PC-3 (cell line): ENCODE measurements at regions not wholly inside any gene's neighbourhood (a gene's known extent, or its start where the extent isn't known, plus 50 kb on each side); places are given as distances from the start of the nearest gene placed in this dataset.

ENCODE experiments used
- ATAC-seq: fragments of 200-7000 bp; cut with Tn5 transposase; 2 replicates; pipeline ENCODE4 v1.9.1; 2020; ENCODE audit warnings: mild to moderate bottlenecking, moderate library complexity
- BruUV-seq: library from RNA; stranded (reverse); fragments of 400-500 nt; replicated peaks from 2 replicates; lab custom pipeline; 2021; lab: Mats Ljungman, UMichigan
- CTCF ChIA-PET: fragments of 300-600 bp; sonication (Branson Sonifier 250); formaldehyde crosslinking; loops from one replicate; lab custom pipeline; 2022; ENCODE audit warnings: antibody characterized with exemption; lab: Charles Lee
- POLR2A ChIA-PET: fragments of 300-600 bp; sonication (Branson Sonifier 250); formaldehyde crosslinking; loops from one replicate; lab custom pipeline; 2022; ENCODE audit warnings: antibody characterized with exemption; ENCODE audit not compliant: unreplicated experiment; lab: Charles Lee
- DNase-seq: peaks from one replicate; pipeline ENCODE4 v3.0.0-alpha.2; 2015
- H2AFZ ChIP-seq: fragments of 300-600 bp; sonication (generic); 2 replicates; pipeline ENCODE4 v1.6.0; 2016; ENCODE audit warnings: antibody characterized with exemption, low read length
- H3F3A ChIP-seq: fragments of 300-600 bp; sonication (generic); one replicate; pipeline ENCODE4 v1.6.0; 2017; ENCODE audit warnings: antibody characterized with exemption, low read length, control low read depth, mild to moderate bottlenecking; ENCODE audit not compliant: unreplicated experiment
- H3K27ac ChIP-seq: fragments of 300-600 bp; sonication (generic); 2 replicates; pipeline ENCODE4 v1.5.1; 2016; ENCODE audit warnings: mild to moderate bottlenecking, low read length
- H3K27me3 ChIP-seq: fragments of 300-600 bp; sonication (generic); 2 replicates; pipeline ENCODE4 v1.6.1; 2016; ENCODE audit warnings: low read length, mixed read lengths
- H3K36me3 ChIP-seq: fragments of 300-600 bp; sonication (generic); 2 replicates; pipeline ENCODE4 v1.6.1; 2016; ENCODE audit warnings: low read depth, mixed run types, low read length, mixed read lengths
- H3K4me1 ChIP-seq: fragments of 300-600 bp; sonication (generic); 2 replicates; pipeline ENCODE4 v1.5.1; 2016; ENCODE audit warnings: low read length; ENCODE audit not compliant: insufficient read depth
- H3K4me2 ChIP-seq: fragments of 300-600 bp; sonication (generic); 2 replicates; pipeline ENCODE4 v1.6.0; 2016; ENCODE audit warnings: low read length
- H3K4me3 ChIP-seq: fragments of 300-600 bp; sonication (generic); 2 replicates; pipeline ENCODE4 v1.5.1; 2016; ENCODE audit warnings: mild to moderate bottlenecking, low read length, mixed read lengths
- H3K79me2 ChIP-seq: fragments of 300-600 bp; sonication (generic); 2 replicates; pipeline ENCODE4 v1.6.1; 2017; ENCODE audit warnings: low read length, mixed read lengths
- H3K9ac ChIP-seq: fragments of 300-600 bp; sonication (generic); 2 replicates; pipeline ENCODE4 v1.6.0; 2016; ENCODE audit warnings: mild to moderate bottlenecking, low read length
- H3K9me2 ChIP-seq: fragments of 300-600 bp; sonication (generic); replicated peaks from 2 replicates; pipeline ENCODE4 v1.6.1; 2016; ENCODE audit warnings: mixed run types, low read length, mixed read lengths
- H3K9me3 ChIP-seq: fragments of 300-600 bp; sonication (generic); 2 replicates; pipeline ENCODE4 v1.6.1; 2016; ENCODE audit warnings: low read length, mixed read lengths
- H4K20me1 ChIP-seq: fragments of 300-600 bp; sonication (generic); 2 replicates; pipeline ENCODE4 v1.6.1; 2016; ENCODE audit warnings: low read length, mixed read lengths
- CTCF ChIP-seq: fragments of 300-600 bp; sonication (generic); conservative IDR thresholded peaks from 2 replicates; pipeline ENCODE4 v1.5.1; 2017; ENCODE audit warnings: antibody characterized with exemption, low read depth, mild to moderate bottlenecking, low read length
- EZH2 ChIP-seq: fragments of 300-600 bp; sonication (generic); IDR thresholded peaks from one replicate; pipeline ENCODE4 v1.6.1; 2017; ENCODE audit warnings: antibody characterized with exemption, mild to moderate bottlenecking, low read length; ENCODE audit not compliant: unreplicated experiment
- EZH2phosphoT487 ChIP-seq: fragments of 300-600 bp; sonication (generic); IDR thresholded peaks from 2 replicates; pipeline ENCODE4 v1.6.1; 2018; ENCODE audit warnings: mild to moderate bottlenecking, antibody characterized with exemption, low read length, borderline replicate concordance
- intact Hi-C: fragments of 100-400 bp; cut with micrococcal nuclease; formaldehyde crosslinking; loops from 2 replicates; pipeline ENCODE4 v1.9.0; 2023

- H3K27ac ChIP-seq: no peak overlapping the region
These were observed 129.8 kb downstream of the TMEM174 start for GRCh38 chr5:73302797-73303147.

GRCh38 chr5:73301208-73301901 is 128.4 kb downstream of the TMEM174 start:
- BruUV-seq: no TSS peak
- ChIA-PET POLR2A (no interaction called here), CTCF (interaction anchor here (0.5 kb wide), 1 partner anchor 137 kb away, joined by 3 read pairs; no protein-coding TSS in a partner anchor)
- Histone ChIP-seq H3K4me2 (peak overlapping the region; percentile 69; the same call in 1 of the 2 replicates), H3K9ac (no peak overlapping the region), H3K36me3 (no peaks in the 10 kb centered on the region), H3K27ac (no peak overlapping the region), H3F3A (no peaks in the 10 kb centered on the region), H3K9me2 (no peaks in the 10 kb centered on the region), H3K9me3 (no peaks in the 10 kb centered on the region), H3K79me2 (no peaks in the 10 kb centered on the region), H3K4me3 (no peak overlapping the region), H3K27me3 (no peaks in the 10 kb centered on the region), H2AFZ (no peak overlapping the region; the same call in 1 of the 2 replicates), H4K20me1 (no peaks in the 10 kb centered on the region), H3K4me1 (peaks cover 12% of the 10 kb centered on the region)
- no peak for ATAC-seq
- DNase-seq: no peak
- TF ChIP-seq CTCF: no peak
- no peak for TF ChIP-seq EZH2
- TF ChIP-seq EZH2phosphoT487: no peak
- intact Hi-C loops: loop anchor here (10.0 kb wide), 1 partner anchor 217 kb away; no protein-coding TSS in a partner anchor

More at GRCh38 chr5:73302797-73303147, 129.8 kb downstream of the TMEM174 start:
- H3K4me3 ChIP-seq: no peak overlapping the region
- H4K20me1 ChIP-seq: no peaks in the 10 kb centered on the region
- CTCF ChIA-PET: no interaction called here
- intact Hi-C loops: loop anchor here (10.0 kb wide), 1 partner anchor 218 kb away; no protein-coding TSS in a partner anchor
- H3K4me2 ChIP-seq: no peak overlapping the region
- peaks cover 12% of the 10 kb centered on the region for H3K4me1 ChIP-seq
- DNase-seq (no peak), ATAC-seq (no peak)
- no TSS peak for BruUV-seq
- no peaks in the 10 kb centered on the region for H3F3A ChIP-seq
- H3K9me3 ChIP-seq: no peaks in the 10 kb centered on the region
- POLR2A ChIA-PET: no interaction called here
- H3K79me2 ChIP-seq: no peaks in the 10 kb centered on the region
- TF ChIP-seq EZH2: no peak
- no peak for TF ChIP-seq EZH2phosphoT487
- TF ChIP-seq CTCF: no peak
- H2AFZ ChIP-seq: no peak overlapping the region
- H3K9ac ChIP-seq: no peak overlapping the region
- H3K27me3 ChIP-seq: no peaks in the 10 kb centered on the region
- H3K36me3 ChIP-seq: no peaks in the 10 kb centered on the region
- no peaks in the 10 kb centered on the region for H3K9me2 ChIP-seq
